ENCODE measurements at regions not wholly inside any gene's neighbourhood (a gene's known extent, or its start where the extent isn't known, plus 50 kb on each side); places are given as distances from the start of the nearest gene placed in this dataset.
"Not testable (repeated sequence)": the region's sequence is repeated elsewhere in the genome, so short reads cannot be mapped to it uniquely, and the experiment has no call there.

DNA sequence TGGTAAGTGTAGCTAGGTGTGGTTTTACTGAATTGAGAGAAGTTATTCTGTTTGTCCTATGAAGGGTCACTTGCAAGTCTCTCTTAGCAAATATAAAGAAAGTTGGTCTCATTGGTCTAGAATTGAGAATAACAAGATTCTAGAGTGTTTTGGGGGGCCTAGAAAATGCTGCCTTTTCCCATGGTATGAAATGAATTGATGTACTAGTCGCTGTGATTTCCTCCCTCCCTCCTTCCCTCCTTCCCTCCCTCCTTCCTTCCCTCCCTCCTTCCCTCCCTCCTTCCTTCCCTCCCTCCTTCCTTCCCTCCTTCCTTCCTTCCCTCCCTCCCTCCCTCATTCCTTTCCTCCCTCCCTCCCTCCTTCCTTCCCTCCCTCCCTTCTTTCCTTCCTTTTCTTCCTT, 166.7 kb upstream of the RGS6 start:
- intact Hi-C loops (cut with DNase I): no loop called here
- no peak for DNase-seq (ENCODE audit: low spot score)
- ATAC-seq: no peak

DNA sequence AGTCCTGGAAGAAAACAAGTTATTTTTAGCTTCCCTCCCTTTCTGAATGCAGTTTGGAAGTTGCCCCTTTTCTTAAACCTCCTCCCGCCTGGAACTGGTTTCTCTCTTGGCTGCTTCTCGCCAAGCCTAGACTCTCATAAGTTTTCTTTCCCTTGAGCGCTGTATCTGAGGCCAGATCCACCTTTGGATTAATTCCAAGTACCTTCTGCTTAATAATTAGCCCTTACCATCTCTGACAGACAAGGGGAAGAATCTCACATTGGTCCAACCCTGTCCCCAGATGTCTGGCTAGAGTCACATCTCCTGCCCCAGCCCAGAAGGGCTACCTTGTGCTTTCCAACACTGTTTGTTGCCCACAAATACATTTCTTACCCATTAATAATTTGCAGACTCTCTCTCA, 161.8 kb upstream of the RGS6 start:
- DNase-seq (ENCODE audit: low spot score) (no peak), ATAC-seq (no peak)
- intact Hi-C loops (cut with DNase I): no loop called here

DNA sequence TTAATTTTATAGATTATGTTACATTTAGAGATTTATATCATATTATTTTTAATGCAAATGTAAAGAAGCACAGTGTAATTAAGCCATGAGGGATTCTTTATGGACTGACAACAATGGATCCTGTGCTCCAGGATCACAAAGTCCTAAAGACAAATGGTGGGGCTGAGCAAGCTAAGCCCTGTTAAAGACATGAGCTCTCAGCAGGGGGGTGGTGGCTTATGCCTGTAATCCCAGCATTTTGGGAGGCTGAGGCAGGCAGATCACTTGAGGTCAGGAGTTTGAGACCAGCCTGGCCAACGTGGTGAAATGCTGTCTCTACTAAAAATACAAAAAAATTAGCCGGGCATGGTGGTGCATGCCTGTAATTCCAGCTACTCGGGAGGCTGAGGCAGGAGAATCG, 160.8 kb upstream of the RGS6 start:
- ATAC-seq; DNase-seq (ENCODE audit: low spot score); intact Hi-C loops (cut with DNase I): not testable (repeated sequence)

DNA sequence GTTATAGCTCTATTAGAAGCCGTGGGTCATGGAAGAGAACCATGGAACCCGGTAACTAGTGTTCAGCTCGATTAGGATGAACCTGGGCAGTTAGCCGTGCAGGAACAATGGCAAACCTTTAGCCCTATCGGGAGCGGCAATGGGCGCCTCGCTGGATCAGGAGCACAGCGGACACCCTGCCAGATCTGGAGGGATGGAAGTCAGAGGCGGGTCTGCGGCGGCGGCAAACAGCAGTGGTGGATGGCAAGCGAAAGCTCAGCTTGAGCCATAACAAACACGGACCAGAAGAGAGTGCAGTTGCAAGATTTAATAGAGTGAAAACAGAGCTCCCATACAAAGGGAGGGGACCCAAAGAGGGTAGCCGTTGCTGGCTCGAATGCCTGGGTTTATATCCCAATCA, 160.2 kb upstream of the RGS6 start:
- DNase-seq (ENCODE audit: low spot score); ATAC-seq; intact Hi-C loops (cut with DNase I): not testable (repeated sequence)

DNA sequence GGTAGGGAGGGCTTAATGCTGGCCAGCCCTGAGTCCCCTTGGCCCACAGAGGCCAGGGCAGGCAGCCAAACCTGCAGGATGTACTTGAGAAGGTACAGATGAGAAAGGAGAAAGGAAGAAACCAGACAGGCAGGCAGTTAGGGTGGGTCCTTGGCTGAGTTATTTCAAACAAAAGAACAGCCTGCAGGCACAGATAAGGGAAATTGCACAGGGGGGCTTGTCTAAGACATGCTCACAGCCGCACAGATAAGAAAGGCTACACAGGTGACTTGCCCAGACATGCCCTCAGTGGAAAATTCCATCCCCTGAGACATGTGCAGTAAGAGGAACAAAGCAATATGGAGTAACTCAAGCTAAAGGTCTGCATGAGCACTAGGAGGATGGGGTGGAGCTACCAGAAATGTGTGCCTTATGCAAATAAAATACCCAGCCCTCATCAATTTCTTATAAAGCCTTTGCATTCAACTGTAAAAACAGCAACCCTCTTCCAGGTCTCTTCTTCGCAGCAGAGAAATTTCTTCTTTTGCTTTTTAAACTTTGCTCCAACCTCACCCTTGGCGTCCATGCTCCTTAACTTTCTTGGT, 158.2 kb upstream of the RGS6 start:
- ATAC-seq: no peak
- intact Hi-C loops (cut with DNase I): no loop called here

DNA sequence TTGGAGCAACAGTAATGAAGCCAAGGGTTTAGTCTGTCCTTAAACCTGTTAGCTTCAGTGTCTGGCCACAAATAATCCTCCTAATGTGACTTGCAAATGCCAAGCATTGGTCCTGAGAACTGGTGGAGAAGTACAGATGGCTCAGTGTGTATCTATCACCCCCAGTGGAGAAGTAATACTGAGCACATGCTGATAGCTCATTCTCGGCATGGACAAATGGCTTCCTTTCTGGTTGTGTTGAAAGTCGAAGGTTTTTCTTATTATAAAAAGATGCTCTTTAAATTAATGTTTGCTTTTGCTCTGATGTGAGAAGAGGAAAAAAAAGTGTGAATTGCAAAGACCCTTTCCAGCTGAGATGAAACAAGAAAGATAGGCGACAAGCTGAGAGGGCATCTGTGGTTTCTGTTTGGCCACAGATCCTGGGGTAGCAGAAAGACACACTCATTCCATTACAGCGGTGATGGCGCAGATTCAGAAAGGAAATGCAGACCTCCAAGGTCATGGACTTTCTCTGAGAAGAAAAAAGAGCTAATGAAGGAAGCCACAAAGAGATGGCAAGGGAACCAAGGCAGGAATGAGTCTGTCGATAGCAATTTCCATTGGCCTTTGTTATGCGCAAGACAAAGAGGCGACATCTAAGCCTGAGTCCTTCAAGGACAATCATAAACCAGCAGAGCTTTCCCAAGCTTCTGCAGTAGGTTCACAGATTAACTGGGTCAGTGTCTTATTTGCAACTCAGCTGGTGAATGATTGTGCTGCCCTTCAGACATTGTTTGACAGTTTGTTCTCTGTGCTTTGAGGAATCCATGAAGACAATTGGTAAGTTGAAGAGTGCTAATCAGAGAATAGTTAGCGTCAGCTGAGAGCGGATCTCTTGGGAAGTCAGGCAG, 155.5 kb upstream of the RGS6 start:
- intact Hi-C loops (cut with DNase I): no loop called here
- ATAC-seq (no peak), DNase-seq (ENCODE audit: low spot score) (no peak)

More for the DNA sequence above, 158.2 kb upstream of the RGS6 start:
- DNase-seq (ENCODE audit: low spot score): no peak

DNA sequence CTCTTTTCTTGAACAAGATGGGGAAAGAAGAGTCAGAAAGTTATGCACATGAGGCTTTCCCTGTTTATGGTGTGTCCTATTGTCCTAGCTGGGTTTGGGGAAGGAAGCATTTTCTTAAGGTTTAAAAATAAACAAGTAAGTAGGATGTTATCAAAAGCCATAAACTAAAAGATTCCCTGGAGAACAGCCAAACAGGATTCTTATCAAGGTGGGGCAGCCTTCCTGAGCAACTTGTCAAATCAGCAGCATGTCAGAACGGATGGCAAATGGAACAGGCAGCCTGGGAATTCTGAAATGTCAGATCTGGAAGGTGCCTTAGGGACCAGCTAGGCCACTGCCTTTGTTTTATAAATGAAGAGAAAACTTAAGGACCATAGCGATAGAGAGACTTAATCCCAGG, 152.2 kb upstream of the RGS6 start:
- DNase-seq (ENCODE audit: low spot score) (no peak), ATAC-seq (no peak)
- intact Hi-C loops (cut with DNase I): no loop called here

DNA sequence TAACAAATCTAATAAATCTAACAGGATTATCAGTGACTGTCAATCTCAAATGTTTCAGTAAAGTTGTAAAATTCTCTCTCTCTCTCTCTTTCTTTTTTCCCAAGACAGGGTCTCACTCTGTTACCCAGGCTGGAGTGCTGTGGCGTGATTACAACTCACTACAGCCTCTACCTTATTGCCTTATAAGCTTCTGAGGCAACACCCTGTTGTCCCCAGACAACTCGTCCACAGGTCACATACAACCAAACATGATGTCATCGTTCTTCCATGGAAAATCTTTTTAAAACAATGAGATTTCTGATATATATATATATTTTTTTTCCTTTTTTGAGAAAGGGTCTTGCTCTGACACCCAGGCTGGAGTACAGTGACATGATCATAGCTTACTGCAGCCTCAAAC, 151.4 kb upstream of the RGS6 start:
- intact Hi-C loops (cut with DNase I): no loop called here

DNA sequence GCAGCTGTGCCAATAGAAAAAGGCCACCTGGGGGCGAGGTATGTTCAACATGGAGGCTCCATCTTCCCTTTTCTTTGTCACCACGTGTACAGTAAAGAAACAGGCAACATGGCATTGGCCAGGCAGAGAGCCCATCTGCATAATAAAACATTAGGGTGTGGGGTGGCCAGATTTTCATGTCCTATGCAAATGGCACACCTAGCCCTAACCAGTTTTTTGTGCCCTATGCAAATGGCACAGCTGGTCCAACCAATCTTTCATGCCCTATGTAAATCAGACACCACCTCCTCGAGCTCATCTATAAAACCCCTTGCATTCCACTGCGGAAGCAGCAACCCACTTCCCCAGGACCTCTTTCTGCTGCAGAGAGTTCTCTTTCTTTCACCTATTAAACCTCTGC, 149.1 kb upstream of the RGS6 start:
- no peak for ATAC-seq
- DNase-seq (ENCODE audit: low spot score): no peak
- intact Hi-C loops (cut with DNase I): no loop called here

More for the DNA sequence above, 151.4 kb upstream of the RGS6 start:
- DNase-seq (ENCODE audit: low spot score): no peak
- no peak for ATAC-seq

DNA sequence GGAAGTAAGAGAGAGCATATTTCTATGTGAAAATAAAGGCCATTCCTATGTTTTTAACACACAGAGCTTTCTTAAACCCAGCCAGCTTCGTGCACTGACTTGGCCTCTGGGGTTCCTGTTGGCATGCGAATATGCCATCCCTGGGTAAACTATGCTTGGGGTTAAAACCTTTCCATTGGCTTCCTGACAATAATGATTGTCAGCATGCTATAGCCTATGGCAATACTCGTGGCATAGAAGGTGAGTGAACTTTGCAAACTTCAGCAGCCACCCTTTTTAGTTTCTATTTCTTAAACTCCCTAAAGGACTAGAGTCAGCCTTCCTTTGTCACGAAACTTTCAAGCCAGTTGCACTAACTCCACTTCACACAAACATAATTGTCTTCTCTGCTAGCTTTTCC, 148.4 kb upstream of the RGS6 start:
- ATAC-seq: no peak
- no peak for DNase-seq (ENCODE audit: low spot score)
- intact Hi-C loops (cut with DNase I): no loop called here

DNA sequence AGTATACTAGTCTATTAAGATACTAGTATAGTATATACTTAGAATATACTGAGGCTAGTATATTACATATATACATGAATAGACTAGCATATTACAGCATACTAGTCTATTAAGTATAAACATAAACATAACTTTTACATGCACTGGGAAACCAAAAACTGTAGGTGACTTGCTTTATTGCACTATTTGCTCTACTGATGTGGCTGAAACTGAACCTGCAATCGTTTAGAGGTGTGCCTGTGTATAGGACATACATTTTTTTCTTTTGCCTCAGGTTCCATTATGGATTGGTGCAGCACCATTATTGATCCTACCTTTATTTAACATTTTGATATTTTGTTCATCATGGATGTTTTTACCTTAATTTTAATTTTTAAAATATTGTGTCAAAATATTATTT, 143.2 kb upstream of the RGS6 start:
- intact Hi-C loops (cut with DNase I): no loop called here
- ATAC-seq (no peak), DNase-seq (ENCODE audit: low spot score) (no peak)

DNA sequence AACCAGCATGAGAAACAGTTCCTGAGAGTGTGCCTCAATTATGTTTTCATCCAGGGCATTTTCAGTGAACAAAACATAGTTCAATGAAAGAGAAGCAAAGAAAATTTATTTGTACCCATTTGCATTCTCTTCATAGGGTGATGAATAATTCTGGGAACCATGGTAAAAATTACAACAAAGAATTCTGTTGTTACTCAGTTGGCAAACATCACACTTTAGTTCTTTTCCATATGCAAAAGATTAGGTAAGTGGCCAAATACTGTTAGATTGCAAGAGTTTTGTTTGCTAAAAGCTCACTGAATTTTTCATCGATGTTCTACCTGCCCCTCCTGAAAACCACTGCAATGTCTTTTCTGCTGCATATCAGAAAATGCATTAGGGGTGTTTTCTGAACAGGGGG, 132.4 kb upstream of the RGS6 start:
- intact Hi-C loops (cut with DNase I): loop anchor here (10.0 kb wide), 1 partner anchor 285 kb away; no protein-coding TSS in a partner anchor
- DNase-seq (ENCODE audit: low spot score): no peak
- ATAC-seq: no peak

DNA sequence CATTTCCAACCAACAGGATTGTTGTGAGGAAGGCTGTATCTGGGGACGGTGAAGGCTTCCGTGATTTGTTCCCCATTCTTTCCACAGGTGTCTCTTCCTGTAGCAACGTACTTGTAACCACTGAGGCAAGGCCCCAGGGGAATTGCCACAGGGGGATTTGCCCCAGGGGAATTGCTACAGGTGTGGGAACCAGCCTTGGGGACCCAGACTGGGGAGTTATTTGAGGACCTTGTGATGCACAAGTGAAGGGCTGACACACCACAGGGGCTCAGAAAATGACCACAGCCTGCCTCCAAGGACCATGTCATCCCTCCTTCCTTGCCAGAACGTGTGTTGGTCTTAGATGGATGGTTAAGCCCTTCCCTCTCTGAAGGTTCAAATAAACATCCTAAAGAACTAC, 131.4 kb upstream of the RGS6 start:
- intact Hi-C loops (cut with DNase I): no loop called here
- DNase-seq (ENCODE audit: low spot score): no peak
- no peak for ATAC-seq

DNA sequence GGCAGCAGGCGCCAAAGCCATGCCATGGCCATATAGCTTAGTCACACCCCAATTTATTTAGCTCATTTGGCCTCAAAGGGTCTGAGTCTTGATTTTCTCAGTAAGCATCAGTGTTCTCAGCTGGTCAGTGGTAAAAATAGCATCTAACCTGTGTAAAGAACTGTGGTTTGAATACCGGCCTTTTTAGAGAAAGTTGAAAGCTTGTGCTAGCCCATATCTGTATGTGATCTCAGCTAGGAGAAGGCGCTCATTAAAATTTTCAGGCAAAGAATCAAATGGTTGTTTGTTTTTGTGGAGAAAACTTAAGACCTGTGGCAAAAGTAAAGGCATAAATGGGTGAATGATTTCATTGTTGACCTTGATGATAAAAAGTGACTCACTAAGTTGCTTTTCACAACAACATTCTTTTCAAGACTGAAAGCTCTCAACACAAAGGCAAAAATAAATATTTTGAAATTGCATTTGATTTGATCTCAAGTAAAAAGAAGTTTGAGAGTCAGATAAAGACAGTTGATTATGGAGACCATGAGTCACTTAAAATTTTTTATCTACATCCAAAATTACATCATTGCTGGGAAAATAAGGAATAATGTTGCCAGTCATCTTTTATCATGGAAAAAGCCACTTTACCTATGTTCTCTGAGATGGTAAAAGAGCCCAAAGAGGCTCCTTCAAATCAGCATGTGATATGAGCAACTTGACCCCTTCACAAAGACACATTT, 128.5 kb upstream of the RGS6 start:
- no peak for ATAC-seq
- intact Hi-C loops (cut with DNase I): no loop called here

DNA sequence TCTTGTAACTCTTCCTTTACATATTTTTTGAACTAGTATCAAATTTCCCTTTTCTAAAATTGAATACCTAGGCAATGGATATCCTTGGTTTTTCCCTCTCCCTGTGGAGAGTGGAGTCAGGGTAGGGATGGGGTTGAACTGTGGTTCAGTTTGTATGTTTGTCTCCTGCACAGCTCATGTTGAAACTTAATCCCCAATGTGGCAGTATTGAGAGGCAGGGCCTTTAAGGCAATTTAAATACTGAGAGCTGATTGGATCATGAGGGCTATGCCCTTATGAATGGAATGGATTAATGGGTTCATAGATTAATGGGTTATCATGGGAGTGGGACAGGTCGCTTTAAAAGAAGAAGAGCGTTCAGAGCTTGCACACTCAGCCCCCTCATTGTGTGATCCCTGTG, 127.2 kb upstream of the RGS6 start:
- ATAC-seq (no peak), DNase-seq (ENCODE audit: low spot score) (no peak)
- intact Hi-C loops (cut with DNase I): no loop called here

More for the DNA sequence above, 128.5 kb upstream of the RGS6 start:
- DNase-seq (ENCODE audit: low spot score): no peak

DNA sequence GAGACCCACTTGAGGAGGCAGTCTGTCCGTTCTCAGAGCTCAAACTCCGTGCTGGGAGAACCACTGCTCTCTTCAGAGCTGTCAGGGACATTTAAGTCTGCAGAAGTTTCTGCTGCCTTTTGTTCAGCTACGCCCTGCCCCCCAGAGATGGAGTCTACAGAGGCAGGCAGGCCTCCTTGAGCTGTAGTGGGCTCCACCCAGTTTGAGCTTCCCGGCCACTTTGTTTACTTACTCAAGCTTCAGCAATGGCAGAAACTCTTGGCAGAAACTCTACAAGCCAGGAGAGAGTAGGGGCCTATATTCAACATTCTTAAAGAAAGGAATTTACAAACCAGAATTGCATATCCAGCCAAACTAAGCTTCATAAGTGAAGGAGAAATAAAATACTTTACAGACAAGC, 125.2 kb upstream of the RGS6 start:
- DNase-seq (ENCODE audit: low spot score); ATAC-seq; intact Hi-C loops (cut with DNase I): not testable (repeated sequence)

DNA sequence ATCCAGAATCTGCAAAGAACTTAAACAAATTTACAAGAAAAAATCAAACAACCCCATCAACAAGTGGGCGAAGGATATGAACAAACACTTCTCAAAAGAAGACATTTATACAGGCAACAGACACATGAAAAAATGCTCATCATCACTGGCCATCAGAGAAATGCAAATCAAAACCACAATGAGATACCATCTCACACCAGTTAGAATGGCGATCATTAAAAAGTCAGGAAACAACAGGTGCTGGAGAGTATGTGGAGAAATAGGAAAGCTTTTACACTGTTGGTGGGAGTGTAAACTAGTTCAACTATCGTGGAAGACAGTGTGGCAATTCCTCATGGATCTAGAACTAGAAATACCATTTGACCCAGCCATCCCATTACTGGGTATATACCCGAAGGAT, 121.4 kb upstream of the RGS6 start:
- intact Hi-C loops (cut with DNase I); DNase-seq (ENCODE audit: low spot score): not testable (repeated sequence)

DNA sequence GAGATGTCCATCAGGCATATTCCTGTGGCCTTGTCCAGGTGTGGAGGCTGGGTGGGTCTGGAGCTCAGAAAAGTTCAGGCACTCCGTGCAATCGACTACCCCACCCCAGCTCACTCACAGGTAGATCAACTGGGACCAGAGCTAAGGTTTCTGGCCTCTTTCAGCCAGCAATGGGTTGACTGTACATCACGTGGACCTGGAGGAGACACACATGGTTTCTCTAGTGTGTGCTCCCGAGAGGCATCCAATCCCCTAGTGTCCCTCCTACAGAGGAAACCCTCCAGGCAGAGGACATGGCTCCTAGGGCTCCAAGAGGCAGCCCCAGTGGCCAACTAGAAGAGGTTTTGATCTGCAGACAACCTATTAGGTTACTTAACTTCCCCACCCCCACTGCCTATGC, 119.5 kb upstream of the RGS6 start:
- DNase-seq (ENCODE audit: low spot score) (no peak), ATAC-seq (no peak)
- intact Hi-C loops (cut with DNase I): no loop called here

More for the DNA sequence above, 121.4 kb upstream of the RGS6 start:
- not testable (repeated sequence) for ATAC-seq

DNA sequence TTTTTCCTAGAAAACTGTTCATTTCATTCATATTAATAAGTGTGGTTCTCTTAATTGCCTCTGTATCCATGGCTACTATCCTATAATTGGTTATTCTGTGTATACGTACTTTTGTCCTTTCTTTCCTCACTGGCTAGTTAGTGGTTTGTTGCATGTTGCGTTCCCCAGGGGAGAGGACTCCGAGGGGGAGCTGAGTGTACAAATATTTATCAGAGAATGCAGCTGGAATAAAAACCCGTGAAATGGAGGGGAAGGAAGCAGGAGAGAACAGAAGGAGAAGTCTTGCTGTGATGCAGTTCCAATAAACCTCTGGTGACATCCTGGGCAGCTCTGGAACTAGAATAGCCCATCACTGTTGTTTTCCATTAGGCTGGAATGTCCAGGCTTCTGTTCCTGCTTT, 117.1 kb upstream of the RGS6 start:
- no peak for DNase-seq (ENCODE audit: low spot score)
- intact Hi-C loops (cut with DNase I): no loop called here
- no peak for ATAC-seq

DNA sequence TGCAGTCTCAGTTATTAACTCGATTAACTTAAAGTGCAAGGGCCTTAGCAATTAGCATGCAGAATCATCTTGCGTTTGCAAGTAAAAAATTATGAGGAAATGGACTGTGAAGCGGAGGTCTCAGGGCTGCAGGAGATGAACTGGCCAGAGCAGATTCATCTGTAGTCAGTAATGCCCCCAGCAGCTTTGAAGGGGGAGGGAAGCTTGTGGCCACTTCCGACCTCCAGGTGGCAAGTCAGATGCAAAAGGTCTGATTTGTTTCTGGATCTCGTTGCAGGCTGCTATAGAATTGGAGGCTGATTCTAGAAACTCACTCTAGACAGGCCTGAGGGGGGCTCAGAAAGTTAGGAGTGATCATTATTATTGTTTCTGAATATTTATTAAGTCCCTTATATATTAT, 107.4 kb upstream of the RGS6 start:
- ATAC-seq (no peak), DNase-seq (ENCODE audit: low spot score) (no peak)
- intact Hi-C loops (cut with DNase I): no loop called here
